ENCODE measurements at regions not wholly inside any gene's neighbourhood (a gene's known extent, or its start where the extent isn't known, plus 50 kb on each side); places are given as distances from the start of the nearest gene placed in this dataset.
"Not testable (repeated sequence)": the region's sequence is repeated elsewhere in the genome, so short reads cannot be mapped to it uniquely, and the experiment has no call there.

DNA sequence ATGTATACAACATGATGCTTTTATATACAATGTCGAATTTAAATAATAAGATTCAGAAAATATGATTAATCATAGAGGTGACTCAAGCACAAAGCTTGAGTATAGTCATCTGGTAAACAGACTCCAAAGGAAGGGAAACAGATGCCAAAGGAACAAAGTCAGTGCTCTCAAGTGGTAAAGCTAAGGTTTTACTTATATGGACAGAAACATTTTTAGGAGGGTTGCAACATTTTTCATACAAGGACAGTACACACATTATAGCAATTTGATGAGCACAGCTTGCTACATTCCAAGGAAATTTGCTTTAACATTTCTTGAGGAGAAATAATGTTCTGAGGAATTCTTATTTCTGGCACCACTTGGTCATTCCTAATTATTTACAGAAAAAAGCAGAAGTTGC, 333.4 kb upstream of the AADAT start:
- DNase-seq (ENCODE audit: low read depth, low spot score) = no peak

DNA sequence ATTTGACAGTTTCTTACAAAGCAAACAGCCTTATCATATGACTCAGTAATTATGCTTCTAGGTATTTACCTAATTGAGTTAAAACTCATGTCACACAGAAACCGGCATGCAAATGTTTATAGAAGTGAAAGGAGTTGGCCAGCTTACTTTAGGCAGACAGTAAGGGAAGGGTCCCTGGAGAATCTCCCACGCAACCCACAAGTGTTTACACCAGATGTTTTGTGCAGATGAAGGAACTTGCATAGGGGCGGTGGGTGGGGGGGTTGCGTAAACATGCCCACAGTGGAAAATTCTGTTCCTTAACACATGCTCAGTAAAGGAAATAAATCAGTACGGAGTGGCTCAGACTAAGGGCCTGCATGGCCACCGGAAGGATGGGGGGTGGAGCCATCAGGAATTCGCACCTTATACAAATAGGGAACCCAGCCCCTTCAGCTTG, 330.5 kb upstream of the AADAT start:
- peak; percentile 9 for DNase-seq (ENCODE audit: low read depth, low spot score)

GRCh38 chr4:170414961-170415360, 325.2 kb upstream of the AADAT start:
- DNase-seq (ENCODE audit: low read depth, low spot score) = no peak

DNA sequence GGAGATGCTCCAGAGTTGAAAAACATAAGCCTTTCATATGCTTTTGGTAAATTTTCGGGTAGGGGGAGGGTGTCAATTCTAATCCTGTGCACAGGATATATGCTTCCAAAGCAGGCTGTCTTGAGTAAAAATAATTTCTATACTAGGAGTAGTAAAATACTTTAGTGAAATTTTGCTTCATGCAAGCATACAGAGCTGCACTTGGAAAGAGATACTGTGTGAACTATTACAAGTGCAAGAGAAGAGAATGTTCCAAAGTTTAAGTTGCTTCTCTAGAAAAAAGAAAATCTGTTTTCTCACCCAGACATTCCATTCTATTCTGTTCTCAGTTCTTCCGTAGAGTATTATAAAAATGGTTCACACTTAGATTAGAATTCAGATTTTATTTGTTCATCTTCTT, 324.6 kb upstream of the AADAT start:
- no peak for DNase-seq (ENCODE audit: low read depth, low spot score)

DNA sequence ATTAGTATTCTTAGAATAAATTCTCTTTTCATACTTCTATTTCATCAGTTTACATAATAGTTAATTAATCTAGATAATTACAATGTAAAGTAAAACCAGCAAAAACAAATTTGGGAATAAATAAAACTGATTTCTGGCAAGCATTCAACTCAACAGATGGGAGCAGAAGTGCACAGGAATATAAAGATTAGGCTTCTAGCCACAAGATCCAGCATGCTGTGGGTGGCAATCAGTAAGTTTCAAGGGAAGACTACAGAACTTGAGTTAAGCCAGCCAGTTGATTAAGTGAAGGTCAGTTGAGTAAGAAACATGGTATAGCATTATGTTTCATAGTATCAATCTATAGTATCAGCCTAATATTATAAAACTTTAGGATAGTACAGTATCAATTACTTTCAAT, 324.2 kb upstream of the AADAT start:
- no peak for DNase-seq (ENCODE audit: low read depth, low spot score)

- DNase-seq (ENCODE audit: low read depth, low spot score) = no peak
Observed at GRCh38 chr4:170400361-170400760, 310.6 kb upstream of the AADAT start.

- DNase-seq (ENCODE audit: low read depth, low spot score) = no peak
Observed at GRCh38 chr4:170399581-170400293, 310.0 kb upstream of the AADAT start.

DNA sequence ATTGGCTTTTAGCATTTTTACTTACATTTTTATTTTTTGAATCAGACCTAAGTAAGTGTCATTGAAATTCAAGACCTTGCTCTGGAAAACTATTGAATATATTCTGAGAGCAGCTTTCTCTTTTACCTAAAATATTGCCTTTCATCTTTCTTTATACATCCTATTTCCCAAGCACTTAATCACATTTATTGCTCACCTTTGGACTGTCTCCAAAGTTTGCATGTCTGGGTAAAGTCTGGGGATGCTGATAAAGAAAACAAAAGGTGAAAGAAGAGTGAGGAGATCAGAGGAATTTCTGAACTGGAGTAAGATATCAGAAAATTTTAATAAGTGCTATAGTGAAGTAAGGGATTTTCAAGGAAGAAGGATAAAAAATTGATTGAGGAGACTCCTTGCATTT, 308.5 kb upstream of the AADAT start:
- DNase-seq (ENCODE audit: low read depth, low spot score) = no peak

DNA sequence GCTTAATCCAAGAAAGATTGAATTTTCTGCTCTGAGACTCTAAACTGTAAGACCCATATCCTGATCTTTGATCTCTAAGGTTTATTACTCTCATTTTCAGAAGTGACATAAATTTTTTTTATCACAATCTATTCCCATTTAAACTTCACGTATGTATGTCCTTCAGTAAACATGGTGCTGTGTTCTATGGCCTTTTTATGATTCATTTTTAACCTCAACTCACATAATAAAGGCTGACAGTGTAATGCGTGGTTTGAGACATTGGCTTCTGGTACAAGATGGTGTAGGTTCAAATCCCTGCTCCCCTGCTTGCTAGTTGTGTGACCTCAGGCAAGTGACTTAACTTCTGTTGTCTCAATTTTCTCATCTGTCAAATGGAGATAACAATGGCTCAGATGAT, 306.0 kb upstream of the AADAT start:
- DNase-seq (ENCODE audit: low read depth, low spot score) = no peak

DNA sequence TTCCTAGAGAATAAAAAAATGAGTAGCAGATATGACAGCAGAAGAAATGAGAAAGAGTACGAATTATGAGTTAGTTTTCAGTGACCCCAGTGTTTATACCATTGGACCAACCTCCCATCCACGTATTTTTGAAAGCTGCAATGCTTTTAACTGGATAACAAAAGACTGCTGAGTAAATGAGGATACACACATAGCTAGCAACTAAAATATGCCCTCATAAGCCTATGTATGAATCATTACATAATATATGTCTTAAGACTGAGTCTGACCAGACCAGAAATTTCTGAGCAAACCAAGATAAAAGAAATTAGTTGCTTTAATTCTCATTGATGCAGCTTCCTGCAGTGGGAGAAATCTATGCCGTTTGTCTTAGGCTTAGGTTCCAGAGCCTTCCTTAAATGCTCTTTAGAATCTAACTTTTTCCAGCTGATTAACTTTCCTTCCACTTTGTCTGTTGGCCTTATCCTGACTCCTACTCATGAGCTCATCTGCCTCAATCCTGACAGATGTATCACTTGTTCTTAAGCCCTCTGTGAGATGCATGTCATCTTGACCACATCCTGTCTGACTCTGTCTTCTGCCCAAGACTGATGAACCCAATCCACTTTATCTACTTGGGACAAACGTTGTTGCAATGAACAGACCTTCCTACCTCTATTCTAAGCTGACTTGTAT, 301.4 kb upstream of the AADAT start:
- DNase-seq (ENCODE audit: low read depth, low spot score) = no peak

DNA sequence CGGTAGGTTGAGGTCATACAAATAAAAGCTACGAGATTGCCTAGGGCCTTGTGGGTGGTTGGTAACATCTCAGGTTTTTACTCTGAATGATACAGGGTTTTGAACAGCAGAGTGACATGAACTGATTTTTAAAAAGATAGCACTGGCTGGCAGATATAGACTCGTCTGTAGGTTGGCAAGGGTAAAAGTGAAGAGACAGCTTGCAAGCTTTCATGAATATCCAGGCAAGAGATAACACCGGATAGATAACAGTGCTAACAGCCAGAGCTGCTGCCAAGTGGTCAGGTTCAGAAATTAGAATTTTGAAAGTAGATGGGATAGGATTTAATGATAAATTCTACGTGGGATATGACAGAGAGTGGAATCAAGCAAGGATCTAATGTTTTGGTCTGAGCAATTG, 299.7 kb upstream of the AADAT start:
- DNase-seq (ENCODE audit: low read depth, low spot score) = no peak

DNA sequence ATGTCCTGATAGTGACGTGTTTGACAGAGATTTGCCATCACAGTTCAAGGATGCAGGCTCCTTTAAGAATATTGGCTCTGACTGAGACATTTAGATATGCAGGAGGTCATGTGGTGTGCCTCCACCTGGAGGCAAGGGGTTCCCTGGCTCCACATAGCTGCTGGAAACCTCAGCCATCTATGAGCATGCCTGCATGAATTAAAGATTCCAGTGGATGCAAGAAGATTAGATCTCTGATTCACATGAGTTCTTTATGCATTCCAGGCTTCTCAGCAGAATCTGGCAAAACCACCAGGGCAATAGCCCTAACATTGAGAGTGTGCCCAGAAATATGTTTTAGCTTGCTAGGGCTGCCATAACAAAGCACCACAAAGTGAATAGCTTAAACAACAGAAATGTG, 298.5 kb upstream of the AADAT start:
- DNase-seq (ENCODE audit: low read depth, low spot score) = no peak

GRCh38 chr4:170386971-170387370, 297.2 kb upstream of the AADAT start:
- no peak for DNase-seq (ENCODE audit: low read depth, low spot score)

GRCh38 chr4:170386511-170386910, 296.8 kb upstream of the AADAT start:
- DNase-seq (ENCODE audit: low read depth, low spot score) = no peak

GRCh38 chr4:170374770-170375169, 285.0 kb upstream of the AADAT start:
- DNase-seq (ENCODE audit: low read depth, low spot score) = no peak

DNA sequence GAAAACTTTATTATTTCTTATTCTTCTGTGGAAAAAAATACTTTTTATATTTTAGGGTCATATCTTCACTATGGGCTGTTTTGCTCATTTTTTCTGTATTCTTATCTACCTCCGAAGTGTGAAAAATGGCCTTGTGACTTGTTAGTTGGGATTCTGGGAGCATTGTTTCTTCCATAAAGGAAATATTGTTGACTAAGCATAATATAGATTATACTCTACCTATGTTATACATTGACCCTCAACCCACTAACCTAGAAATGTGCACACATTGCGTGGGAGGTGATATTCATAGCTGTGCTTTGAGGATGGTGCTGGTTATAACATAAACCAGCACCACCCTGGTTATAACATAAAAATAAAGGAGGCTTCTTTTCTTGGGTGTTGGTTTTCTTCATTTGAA, 259.2 kb upstream of the AADAT start:
- DNase-seq (ENCODE audit: low read depth, low spot score) = no peak

DNA sequence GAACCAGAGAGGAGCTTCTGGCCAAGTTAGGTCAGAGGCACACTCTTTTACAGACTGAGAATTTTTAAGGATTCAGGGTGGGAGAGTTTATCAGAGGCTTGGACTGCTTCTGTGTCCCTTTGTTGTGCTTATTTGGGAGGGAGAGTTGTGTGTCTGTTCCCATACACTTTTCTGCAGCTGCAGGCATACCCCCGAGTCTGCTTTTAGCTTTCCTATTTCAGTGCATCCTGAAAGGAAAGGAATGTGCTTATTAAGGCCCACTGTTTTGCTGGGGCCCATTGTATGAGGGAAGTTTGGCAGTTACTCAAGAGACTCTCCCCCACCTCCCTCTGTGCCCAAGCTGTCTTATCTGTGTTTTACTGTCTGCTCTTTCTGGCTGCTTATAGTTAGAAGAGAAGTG, 257.4 kb upstream of the AADAT start:
- DNase-seq (ENCODE audit: low read depth, low spot score) = not testable (repeated sequence)

GRCh38 chr4:170339522-170339921, 249.8 kb upstream of the AADAT start:
- DNase-seq (ENCODE audit: low read depth, low spot score) = no peak

DNA sequence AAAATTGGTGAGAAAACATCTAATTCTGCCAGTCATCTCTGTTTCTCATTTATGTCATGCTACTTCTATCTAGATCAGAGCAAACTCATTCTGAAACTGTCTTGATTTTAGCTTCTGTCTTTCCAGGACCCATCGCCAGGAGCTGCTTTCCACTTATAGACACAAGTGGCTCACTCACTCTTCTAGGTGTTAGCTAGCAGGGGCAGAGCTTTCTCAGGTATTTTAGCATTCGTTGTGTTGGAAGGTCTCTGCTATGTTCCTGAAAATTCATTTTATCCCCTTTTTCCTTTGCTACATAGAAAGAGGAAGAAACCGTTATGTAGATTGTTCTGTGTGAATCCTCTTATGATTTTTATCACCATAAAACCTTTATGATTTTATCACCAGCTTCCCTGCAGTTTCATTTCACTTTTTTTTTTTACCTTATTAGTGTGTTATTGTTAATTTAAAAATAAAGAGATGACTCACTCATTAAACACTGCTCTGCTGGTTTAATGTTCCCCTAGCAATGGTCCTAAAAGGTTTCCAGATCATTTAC, 246.6 kb upstream of the AADAT start:
- no peak for DNase-seq (ENCODE audit: low read depth, low spot score)

DNA sequence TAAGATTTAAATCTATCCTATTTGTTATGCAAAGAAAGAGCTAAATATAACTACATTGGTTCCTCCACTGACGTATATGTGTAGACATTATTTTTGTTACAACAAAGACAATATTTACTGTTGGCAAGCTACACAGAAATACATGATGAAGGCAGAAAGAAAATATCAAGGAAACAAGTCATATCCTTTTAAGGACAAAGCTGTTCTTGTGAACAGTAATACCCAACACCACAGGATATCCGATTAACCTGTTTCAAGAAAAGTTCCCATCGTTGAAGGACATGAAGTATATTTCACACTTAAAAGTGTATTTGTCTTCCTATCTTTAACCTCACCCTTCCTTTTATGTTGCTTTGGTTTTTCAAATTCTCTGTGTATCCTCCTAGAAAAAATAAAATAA, 235.8 kb upstream of the AADAT start:
- DNase-seq (ENCODE audit: low read depth, low spot score) = no peak

DNA sequence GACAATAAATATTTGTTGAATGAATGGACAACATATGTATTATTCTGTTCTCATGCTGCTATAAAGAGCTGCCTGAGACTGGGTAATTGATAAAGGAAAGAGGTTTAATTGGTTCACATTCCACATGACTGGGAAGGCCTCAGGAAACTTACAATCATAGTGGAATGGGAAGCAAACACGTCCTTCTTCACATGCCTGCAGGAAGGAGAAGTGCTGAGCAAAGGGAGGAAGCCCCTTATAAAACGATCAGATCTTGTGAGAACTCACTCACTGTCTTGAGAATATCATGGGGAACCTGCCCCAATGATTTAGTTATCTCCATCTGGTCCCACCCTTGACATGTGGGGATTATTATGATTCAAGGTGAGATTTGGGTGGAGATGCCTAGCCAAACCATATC, 233.9 kb upstream of the AADAT start:
- no peak for DNase-seq (ENCODE audit: low read depth, low spot score)

- DNase-seq (ENCODE audit: low read depth, low spot score) = no peak
Observed at GRCh38 chr4:170307182-170307581, 217.4 kb upstream of the AADAT start.

DNA sequence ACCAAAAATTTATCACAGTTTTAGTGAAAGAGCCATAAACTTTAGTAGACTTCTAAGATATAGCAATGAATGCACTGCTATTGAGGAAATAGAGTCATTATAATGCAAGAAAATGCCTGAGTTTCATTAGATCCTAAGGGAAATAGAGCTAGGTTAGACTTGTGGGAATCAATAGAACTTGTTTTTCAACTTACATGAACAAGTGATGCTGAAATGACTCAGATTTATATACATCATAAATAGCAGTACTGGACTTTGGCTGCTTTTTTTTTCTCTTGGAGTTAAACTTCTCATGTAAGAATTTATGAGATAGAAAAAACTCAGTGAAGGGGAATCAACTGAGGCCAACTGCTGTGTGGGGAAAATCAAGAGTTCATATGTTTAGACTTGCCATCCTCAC, 216.5 kb upstream of the AADAT start:
- DNase-seq (ENCODE audit: low read depth, low spot score) = no peak
